ENCODE measurements at regions not wholly inside any gene's neighbourhood (a gene's known extent, or its start where the extent isn't known, plus 50 kb on each side); places are given as distances from the start of the nearest gene placed in this dataset.

- ATAC-seq (ENCODE audit: poor library complexity) = no peak
- CTCF ChIA-PET = no interaction called here
- no peak for TF ChIP-seq CTCF (IDR thresholded peaks at IDR 0.05)
Measured at GRCh38 chr11:81303038-81303664, 1430.5 kb downstream of the FAM181B start.

GRCh38 chr11:81301166-81301830, 1432.4 kb downstream of the FAM181B start:
- peaks cover 3% of the 10 kb centered on the region for H3K9me3 Mint-ChIP-seq
- no peaks in the 10 kb centered on the region for H3K4me1 ChIP-seq (ENCODE audit: insufficient read depth, low read length)
- no peak overlapping the region for H3K4me3 ChIP-seq (ENCODE audit: low read length)
- H3K27me3 ChIP-seq (ENCODE audit: control insufficient read depth in 1 of 2, insufficient read depth in 2 of 2, low read length in 2 of 2) = no peaks in the 10 kb centered on the region
- peaks cover 0 to 5% of the 10 kb centered on the region in 2 experiments for H3K9me3 ChIP-seq (ENCODE audit: control insufficient read depth in 1 of 2, insufficient read depth in 1 of 2, low read length in 2 of 2)
- H3K27ac ChIP-seq (ENCODE audit: low read depth in 1 of 2, low read length in 2 of 2) = no peak overlapping the region
- no peak for TF ChIP-seq CTCF (IDR thresholded peaks at IDR 0.05)
- ATAC-seq (ENCODE audit: poor library complexity) (no peak), DNase-seq (no peak)
- ChIA-PET POLR2A (no interaction called here), CTCF (no interaction called here)
- H3K27ac Mint-ChIP-seq = no peak overlapping the region
- H3K4me1 Mint-ChIP-seq (ENCODE audit: low read depth) = no peaks in the 10 kb centered on the region
- H3K36me3 ChIP-seq (ENCODE audit: insufficient read depth, low read length) = no peaks in the 10 kb centered on the region
- intact Hi-C loops (cut with DNase I, micrococcal nuclease) = no loop called here
- H3K4me3 Mint-ChIP-seq = no peak overlapping the region
- H3K27me3 Mint-ChIP-seq = no peaks in the 10 kb centered on the region
- H3K36me3 Mint-ChIP-seq (ENCODE audit: low read depth) = no peaks in the 10 kb centered on the region

More at GRCh38 chr11:81303038-81303664, 1430.5 kb downstream of the FAM181B start:
- H3K27ac Mint-ChIP-seq = no peak overlapping the region
- no peak overlapping the region for H3K4me3 Mint-ChIP-seq
- POLR2A ChIA-PET = no interaction called here
- intact Hi-C loops (cut with DNase I, micrococcal nuclease) = no loop called here
- H3K4me1 ChIP-seq (ENCODE audit: insufficient read depth, low read length) = no peaks in the 10 kb centered on the region
- no peak overlapping the region for H3K4me3 ChIP-seq (ENCODE audit: low read length)
- no peak for DNase-seq
- no peaks in the 10 kb centered on the region for H3K4me1 Mint-ChIP-seq (ENCODE audit: low read depth)
- no peaks in the 10 kb centered on the region for H3K27me3 Mint-ChIP-seq
- no peaks in the 10 kb centered on the region for H3K27me3 ChIP-seq (ENCODE audit: control insufficient read depth in 1 of 2, insufficient read depth in 2 of 2, low read length in 2 of 2)
- no peaks in the 10 kb centered on the region for H3K36me3 Mint-ChIP-seq (ENCODE audit: low read depth)
- H3K36me3 ChIP-seq (ENCODE audit: insufficient read depth, low read length) = no peaks in the 10 kb centered on the region
- no peak overlapping the region for H3K27ac ChIP-seq (ENCODE audit: low read depth in 1 of 2, low read length in 2 of 2)
- peaks cover 3% of the 10 kb centered on the region for H3K9me3 Mint-ChIP-seq
- H3K9me3 ChIP-seq (ENCODE audit: control insufficient read depth in 1 of 2, insufficient read depth in 1 of 2, low read length in 2 of 2) = no peaks in the 10 kb centered on the region

- H3K4me1 Mint-ChIP-seq (ENCODE audit: low read depth) = no peaks in the 10 kb centered on the region
Measured at GRCh38 chr11:81286959-81287358, 1446.7 kb downstream of the FAM181B start.

More at GRCh38 chr11:81286959-81287358, 1446.7 kb downstream of the FAM181B start:
- H3K27ac Mint-ChIP-seq = no peak overlapping the region
- Histone ChIP-seq H3K36me3 (ENCODE audit: insufficient read depth, low read length) (no peaks in the 10 kb centered on the region), H3K27me3 (ENCODE audit: control insufficient read depth in 1 of 2, insufficient read depth in 2 of 2, low read length in 2 of 2) (no peaks in the 10 kb centered on the region), H3K4me1 (ENCODE audit: insufficient read depth, low read length) (no peaks in the 10 kb centered on the region), H3K9me3 (ENCODE audit: control insufficient read depth in 1 of 2, insufficient read depth in 1 of 2, low read length in 2 of 2) (peaks cover 0 to 9% of the 10 kb centered on the region in 2 experiments), H3K4me3 (ENCODE audit: low read length) (no peak overlapping the region), H3K27ac (ENCODE audit: low read depth in 1 of 2, low read length in 2 of 2) (no peak overlapping the region)
- no peak overlapping the region for H3K4me3 Mint-ChIP-seq
- TF ChIP-seq CTCF (IDR thresholded peaks at IDR 0.05) = no peak
- H3K27me3 Mint-ChIP-seq = no peaks in the 10 kb centered on the region
- ChIA-PET CTCF (no interaction called here), POLR2A (no interaction called here)
- H3K9me3 Mint-ChIP-seq = peaks cover 18% of the 10 kb centered on the region
- intact Hi-C loops (cut with DNase I, micrococcal nuclease) = no loop called here
- ATAC-seq (ENCODE audit: poor library complexity) (no peak), DNase-seq (no peak)
- H3K36me3 Mint-ChIP-seq (ENCODE audit: low read depth) = no peaks in the 10 kb centered on the region

Data from CD4-positive, alpha-beta T cell (primary cell).